ENCODE measurements at regions not wholly inside any gene's neighbourhood (a gene's known extent, or its start where the extent isn't known, plus 50 kb on each side); places are given as distances from the start of the nearest gene placed in this dataset.

- H3K36me3 Mint-ChIP-seq (ENCODE audit: low read depth) = no peaks in the 10 kb centered on the region
- peaks cover 23% of the 10 kb centered on the region for H3K9me3 Mint-ChIP-seq
- H3K4me3 Mint-ChIP-seq = no peak overlapping the region
- TF ChIP-seq CTCF (IDR thresholded peaks at IDR 0.05) = no peak
- H3K27ac Mint-ChIP-seq = no peak overlapping the region
- H3K27me3 Mint-ChIP-seq (ENCODE audit: insufficient read depth) = no peaks in the 10 kb centered on the region; the same call in 1 of the 2 replicates
- DNase-seq = no peak
- H3K4me1 Mint-ChIP-seq (ENCODE audit: low read depth) = no peaks in the 10 kb centered on the region
Observed at GRCh38 chr4:170721812-170722373, 632.1 kb upstream of the AADAT start.

DNA sequence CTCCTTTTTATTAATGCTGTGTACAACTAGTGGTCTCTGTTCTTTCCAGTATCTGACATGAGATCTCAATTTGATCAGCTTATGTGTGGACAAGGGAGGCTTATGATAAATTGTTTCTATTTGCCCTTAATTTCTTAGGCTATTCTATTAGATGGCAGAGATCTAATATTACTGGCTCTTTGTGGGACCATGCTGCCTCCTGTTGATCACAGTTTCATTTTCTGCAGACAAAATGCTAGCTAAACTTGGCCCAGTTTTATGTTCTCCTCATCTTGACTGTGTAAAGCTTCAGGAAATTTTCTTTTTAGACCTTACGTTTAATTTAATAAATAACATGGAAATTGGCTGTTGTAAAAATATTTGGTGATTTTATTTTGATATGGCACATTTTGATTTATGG is 627.1 kb upstream of the AADAT start:
- no peak for TF ChIP-seq CTCF (IDR thresholded peaks at IDR 0.05)
- no peak overlapping the region for H3K27ac Mint-ChIP-seq
- peaks cover 33% of the 10 kb centered on the region for H3K9me3 Mint-ChIP-seq
- H3K36me3 Mint-ChIP-seq (ENCODE audit: low read depth) = no peaks in the 10 kb centered on the region
- H3K4me3 Mint-ChIP-seq = no peak overlapping the region
- H3K4me1 Mint-ChIP-seq (ENCODE audit: low read depth) = no peaks in the 10 kb centered on the region
- no peaks in the 10 kb centered on the region for H3K27me3 Mint-ChIP-seq (ENCODE audit: insufficient read depth)
- DNase-seq = no peak

GRCh38 chr4:170705907-170706306 is 616.2 kb upstream of the AADAT start:
- peaks cover 18% of the 10 kb centered on the region for H3K9me3 Mint-ChIP-seq
- H3K4me3 Mint-ChIP-seq = no peak overlapping the region
- H3K36me3 Mint-ChIP-seq (ENCODE audit: low read depth) = no peaks in the 10 kb centered on the region
- no peak overlapping the region for H3K27ac Mint-ChIP-seq
- TF ChIP-seq CTCF (IDR thresholded peaks at IDR 0.05) = no peak
- no peaks in the 10 kb centered on the region for H3K27me3 Mint-ChIP-seq (ENCODE audit: insufficient read depth)
- no peaks in the 10 kb centered on the region for H3K4me1 Mint-ChIP-seq (ENCODE audit: low read depth)
- DNase-seq = no peak

- Mint-ChIP-seq H3K27me3 (ENCODE audit: insufficient read depth) (no peaks in the 10 kb centered on the region), H3K4me3 (no peak overlapping the region), H3K27ac (no peak overlapping the region), H3K36me3 (ENCODE audit: low read depth) (no peaks in the 10 kb centered on the region), H3K9me3 (peaks cover 34% of the 10 kb centered on the region), H3K4me1 (ENCODE audit: low read depth) (no peaks in the 10 kb centered on the region)
- no peak for DNase-seq
- no peak for TF ChIP-seq CTCF (IDR thresholded peaks at IDR 0.05)
Observed at GRCh38 chr4:170700064-170700463, 610.3 kb upstream of the AADAT start.

GRCh38 chr4:170698334-170698733 is 608.6 kb upstream of the AADAT start:
- Mint-ChIP-seq H3K4me3 (no peak overlapping the region), H3K4me1 (ENCODE audit: low read depth) (no peaks in the 10 kb centered on the region), H3K36me3 (ENCODE audit: low read depth) (no peaks in the 10 kb centered on the region), H3K27ac (no peak overlapping the region), H3K27me3 (ENCODE audit: insufficient read depth) (no peaks in the 10 kb centered on the region), H3K9me3 (peaks cover 45% of the 10 kb centered on the region)
- no peak for TF ChIP-seq CTCF (IDR thresholded peaks at IDR 0.05)
- DNase-seq = no peak

- no peaks in the 10 kb centered on the region for H3K36me3 Mint-ChIP-seq (ENCODE audit: low read depth)
- no peak overlapping the region for H3K27ac Mint-ChIP-seq
Observed at GRCh38 chr4:170697845-170698244, 608.1 kb upstream of the AADAT start.

More at GRCh38 chr4:170697845-170698244, 608.1 kb upstream of the AADAT start:
- Mint-ChIP-seq H3K27me3 (ENCODE audit: insufficient read depth) (no peaks in the 10 kb centered on the region), H3K4me1 (ENCODE audit: low read depth) (no peaks in the 10 kb centered on the region), H3K4me3 (no peak overlapping the region), H3K9me3 (peaks cover 48% of the 10 kb centered on the region)
- no peak for DNase-seq
- no peak for TF ChIP-seq CTCF (IDR thresholded peaks at IDR 0.05)

Measured in HFFc6 (cell line).